A549 (cell line): ENCODE measurements at regions not wholly inside any gene's neighbourhood (a gene's known extent, or its start where the extent isn't known, plus 50 kb on each side); places are given as distances from the start of the nearest gene placed in this dataset.

ENCODE experiments used
- ATAC-seq, 2 experiments: fragments of 200-7000 bp in 1 of 2; fragments of >200 bp in 1 of 2; cut with Nextera tagmentation in 1 of 2; cut with Tn5 transposase in 1 of 2; 3 replicates each; pipeline versions ENCODE4 v1.8.0 to v1.9.1; 2018 to 2020; ENCODE audit warnings: mild to moderate bottlenecking in 1 of 2, moderate library complexity in 1 of 2
- CTCF ChIA-PET: fragments of 300-600 bp; sonication (Branson Sonifier 250); formaldehyde crosslinking; extraction: SDS; loops from one replicate; lab custom pipeline; 2021; ENCODE audit warnings: antibody characterized with exemption, inconsistent platforms; lab: Yijun Ruan, JAX
- POLR2A ChIA-PET: fragments of 350-600 bp; formaldehyde crosslinking; extraction: SDS; loops from one replicate; lab custom pipeline; 2021; ENCODE audit warnings: antibody characterized with exemption, inconsistent platforms; lab: Yijun Ruan, JAX
- DNase-seq, 2 experiments: peaks; one replicate each; pipeline versions ENCODE4 v3.0.0 to v3.0.0-alpha.2; 2011 to 2016; ENCODE audit warnings: low read depth in 1 of 2, low spot score in 1 of 2
- FAIRE-seq: peaks from 2 replicates; lab custom pipeline; 2011; peaks lifted over from hg19 to GRCh38; lab: Jason Lieb, UNC
- H3K27ac ChIP-seq, 2 experiments: fragments of >200 bp; sonication (Bioruptor Twin); formaldehyde crosslinking; 3 replicates each; pipeline ENCODE4 v1.5.1; 2016 to 2017
- H3K4me1 ChIP-seq: fragments of >200 bp; sonication (Bioruptor Twin); formaldehyde crosslinking; 3 replicates; pipeline ENCODE4 v1.6.1; 2016
- H3K4me2 ChIP-seq: fragments of >200 bp; sonication (Bioruptor Twin); formaldehyde crosslinking; 3 replicates; pipeline ENCODE4 v1.6.1; 2016
- H3K4me3 ChIP-seq: fragments of >200 bp; sonication (Bioruptor Twin); formaldehyde crosslinking; 3 replicates; pipeline ENCODE4 v1.5.1; 2016
- H3K9me3 ChIP-seq: fragments of >200 bp; sonication (Bioruptor Twin); formaldehyde crosslinking; 3 replicates; pipeline ENCODE4 v1.6.1; 2016
- ATOH8 ChIP-seq: fragments of 250-450 bp; sonication (Bioruptor Pico); IDR thresholded peaks from 2 replicates; pipeline ENCODE4 v1.5.0; 2020; ENCODE audit warnings: low read depth, mild to moderate bottlenecking, moderate library complexity
- CBX2 ChIP-seq: fragments of 200-600 bp; sonication (generic); IDR thresholded peaks from 2 replicates; pipeline ENCODE4 v1.6.1; 2016; ENCODE audit warnings: low read depth, mild to moderate bottlenecking, borderline replicate concordance
- CBX8 ChIP-seq: fragments of 200-600 bp; sonication (generic); IDR thresholded peaks from 2 replicates; pipeline ENCODE4 v1.6.1; 2016
- CEBPB ChIP-seq, 2 experiments: fragments of >200 bp in 1 of 2; sonication (Bioruptor Twin) in 1 of 2; formaldehyde crosslinking in 1 of 2; IDR thresholded peaks; 2 replicates each; pipeline ENCODE4 v1.6.1; 2012 to 2016
- CHD4 ChIP-seq: fragments of 200-600 bp; sonication (generic); IDR thresholded peaks from 2 replicates; pipeline ENCODE4 v1.6.1; 2016; ENCODE audit warnings: antibody characterized with exemption, mild to moderate bottlenecking, borderline replicate concordance
- CTCF ChIP-seq: fragments of >200 bp; sonication (Bioruptor Twin); formaldehyde crosslinking; IDR thresholded peaks from 3 replicates; pipeline ENCODE4 v1.5.1; 2016
- FOSB ChIP-seq: fragments of 250-450 bp; sonication (Bioruptor Pico); IDR thresholded peaks from 2 replicates; pipeline ENCODE4 v1.5.0; 2020; ENCODE audit warnings: mild to moderate bottlenecking, moderate library complexity
- FOSL2 ChIP-seq, 2 experiments: fragments of 450-650 bp in 1 of 2; fragments of >200 bp in 1 of 2; sonication (Bioruptor Twin) in 1 of 2; formaldehyde crosslinking; IDR thresholded peaks; 2 replicates each; pipeline versions ENCODE4 v1.5.0 to v1.6.1; 2016 to 2020; ENCODE audit warnings: mild to moderate bottlenecking in 1 of 2, moderate library complexity in 1 of 2
- GATA3 ChIP-seq: IDR thresholded peaks from 2 replicates; pipeline ENCODE4 v1.6.1; 2012; ENCODE audit warnings: borderline replicate concordance
- HDAC2 ChIP-seq: fragments of 200-600 bp; sonication (generic); IDR thresholded peaks from 2 replicates; pipeline ENCODE4 v1.6.1; 2016
- HOXB5 ChIP-seq: fragments of 250-450 bp; sonication (Bioruptor Pico); IDR thresholded peaks from 2 replicates; pipeline ENCODE4 v1.5.0; 2020; ENCODE audit warnings: mild to moderate bottlenecking, moderate library complexity
- JUNB ChIP-seq: fragments of >200 bp; sonication (Bioruptor Twin); formaldehyde crosslinking; IDR thresholded peaks from 2 replicates; pipeline ENCODE4 v1.6.1; 2016
- KDM5A ChIP-seq: fragments of 200-600 bp; sonication (generic); IDR thresholded peaks from 2 replicates; pipeline ENCODE4 v1.6.1; 2016; ENCODE audit warnings: antibody characterized with exemption, mild to moderate bottlenecking
- MYC ChIP-seq: IDR thresholded peaks from 2 replicates; pipeline ENCODE4 v1.6.1; 2012; ENCODE audit warnings: mild to moderate bottlenecking, inconsistent platforms, low read length, improper control_type of control experiment, borderline replicate concordance
- NPAS2 ChIP-seq: fragments of 250-450 bp; sonication (Bioruptor Pico); IDR thresholded peaks from 2 replicates; pipeline ENCODE4 v1.8.0; 2022; ENCODE audit warnings: mild to moderate bottlenecking, moderate library complexity, borderline replicate concordance
- POLR2AphosphoS2 ChIP-seq: conservative IDR thresholded peaks from 2 replicates; pipeline ENCODE4 v1.6.1; 2012; ENCODE audit warnings: low read length, improper control_type of control experiment, inconsistent platforms
- REST ChIP-seq: fragments of 200-600 bp; sonication (generic); IDR thresholded peaks from 2 replicates; pipeline ENCODE4 v1.6.1; 2016; ENCODE audit warnings: antibody characterized with exemption, mild to moderate bottlenecking, moderate library complexity
- RFX5 ChIP-seq: fragments of 450-650 bp; IDR thresholded peaks from 2 replicates; pipeline ENCODE4 v1.7.1; 2014; ENCODE audit warnings: antibody characterized with exemption, mild to moderate bottlenecking, moderate library complexity
- SREBF2 ChIP-seq: fragments of 450-650 bp; IDR thresholded peaks from 2 replicates; pipeline ENCODE4 v1.6.1; 2014; ENCODE audit warnings: mild to moderate bottlenecking, moderate library complexity
- TFCP2L1 ChIP-seq: fragments of 250-450 bp; sonication (Bioruptor Pico); IDR thresholded peaks from 2 replicates; pipeline ENCODE4 v1.5.0; 2021; ENCODE audit warnings: mild to moderate bottlenecking
- USF2 ChIP-seq: fragments of 450-650 bp; IDR thresholded peaks from 2 replicates; pipeline ENCODE4 v1.6.1; 2014; ENCODE audit warnings: antibody characterized with exemption
- ZC3H11A ChIP-seq: fragments of 450-650 bp; IDR thresholded peaks from 2 replicates; pipeline ENCODE4 v1.6.1; 2014; ENCODE audit warnings: antibody characterized with exemption, mild to moderate bottlenecking
- ZFP36 ChIP-seq: fragments of 450-650 bp; IDR thresholded peaks from 2 replicates; pipeline ENCODE4 v1.6.1; 2014; ENCODE audit warnings: borderline replicate concordance; ENCODE audit not compliant: partially characterized antibody
- WGBS: methylation state at CpG from one replicate; pipeline ENCODE4 v1.1.6; 2017; ENCODE audit errors: missing lambda C conversion rate; 5-methylcytosine and 5-hydroxymethylcytosine counted together
- TF ChIP-seq, protein P1 (sequence below): fragments of >200 bp; sonication (Bioruptor Twin); formaldehyde crosslinking; IDR thresholded peaks from 2 replicates; pipeline ENCODE4 v1.6.1; 2016
- TF ChIP-seq, protein P2 (sequence below): fragments of 150-350 bp; IDR thresholded peaks from 2 replicates; pipeline ENCODE4 v1.6.1; 2014; ENCODE audit warnings: low read depth, mild to moderate bottlenecking, low read length

- no peak for DNase-seq
- H3K27ac ChIP-seq = no peak overlapping the region
- H3K9me3 ChIP-seq = no peaks in the 10 kb centered on the region
- ChIA-PET CTCF (interaction anchor here (1.4 kb wide), 1 partner anchor 20 kb away, joined by 3 read pairs; no protein-coding TSS in a partner anchor), POLR2A (no interaction called here)
- 84% methylated on average over 15 of the region's 16 CpGs for WGBS
- H3K4me2 ChIP-seq = no peak overlapping the region
- no peak overlapping the region for H3K4me3 ChIP-seq
- ATAC-seq = no peak
- no peaks in the 10 kb centered on the region for H3K4me1 ChIP-seq
- TF ChIP-seq HDAC2 (no peak), MYC (no peak), USF2 (no peak), KDM5A (no peak), RFX5 (no peak), CTCF (no peak)
- TF ChIP-seq, protein P1, sequence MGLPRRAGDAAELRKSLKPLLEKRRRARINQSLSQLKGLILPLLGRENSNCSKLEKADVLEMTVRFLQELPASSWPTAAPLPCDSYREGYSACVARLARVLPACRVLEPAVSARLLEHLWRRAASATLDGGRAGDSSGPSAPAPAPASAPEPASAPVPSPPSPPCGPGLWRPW = no peak
- no peak for FAIRE-seq
These were observed 510.2 kb upstream of the KLF6 start for GRCh38 chr10:4294996-4295792.

- ChIA-PET CTCF (no interaction called here), POLR2A (no interaction called here)
- ATAC-seq (no peak), DNase-seq (no peak), FAIRE-seq (no peak)
- Histone ChIP-seq H3K9me3 (no peaks in the 10 kb centered on the region), H3K4me2 (no peak overlapping the region), H3K4me3 (no peak overlapping the region), H3K27ac (no peak overlapping the region), H3K4me1 (no peaks in the 10 kb centered on the region)
- WGBS = 72% methylated on average over 5 of the region's 5 CpGs
- TF ChIP-seq, protein P2, sequence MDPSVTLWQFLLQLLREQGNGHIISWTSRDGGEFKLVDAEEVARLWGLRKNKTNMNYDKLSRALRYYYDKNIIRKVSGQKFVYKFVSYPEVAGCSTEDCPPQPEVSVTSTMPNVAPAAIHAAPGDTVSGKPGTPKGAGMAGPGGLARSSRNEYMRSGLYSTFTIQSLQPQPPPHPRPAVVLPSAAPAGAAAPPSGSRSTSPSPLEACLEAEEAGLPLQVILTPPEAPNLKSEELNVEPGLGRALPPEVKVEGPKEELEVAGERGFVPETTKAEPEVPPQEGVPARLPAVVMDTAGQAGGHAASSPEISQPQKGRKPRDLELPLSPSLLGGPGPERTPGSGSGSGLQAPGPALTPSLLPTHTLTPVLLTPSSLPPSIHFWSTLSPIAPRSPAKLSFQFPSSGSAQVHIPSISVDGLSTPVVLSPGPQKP = no peak
- TF ChIP-seq RFX5 (no peak), HOXB5 (CRISPR knock-in tag) (no peak), CHD4 (no peak), FOSB (CRISPR knock-in tag) (no peak), POLR2AphosphoS2 (no peak), JUNB (no peak)
These were observed 509.3 kb upstream of the KLF6 start for GRCh38 chr10:4294271-4294670.

- H3K4me2 ChIP-seq = no peak overlapping the region
- CTCF ChIA-PET = no interaction called here
- POLR2A ChIA-PET = no interaction called here
- TF ChIP-seq REST (no peak), HOXB5 (CRISPR knock-in tag) (no peak), NPAS2 (no peak), CBX8 (no peak), TFCP2L1 (CRISPR knock-in tag) (no peak), ZC3H11A (no peak), SREBF2 (no peak), CEBPB (IDR thresholded peaks at IDR 0.05) (no peak), ZFP36 (no peak), GATA3 (no peak), ATOH8 (CRISPR knock-in tag) (no peak), FOSL2 (IDR thresholded peaks at IDR 0.05) (no peak), FOSL2 (CRISPR knock-in tag; IDR thresholded peaks at IDR 0.05) (no peak), CBX2 (no peak)
These were observed 507.0 kb upstream of the KLF6 start for GRCh38 chr10:4291990-4292389.

More at GRCh38 chr10:4291990-4292389, 507.0 kb upstream of the KLF6 start:
- no peak overlapping the region for H3K27ac ChIP-seq
- no peaks in the 10 kb centered on the region for H3K4me1 ChIP-seq
- DNase-seq (no peak), FAIRE-seq (no peak), ATAC-seq (no peak)
- H3K4me3 ChIP-seq = no peak overlapping the region
- no peaks in the 10 kb centered on the region for H3K9me3 ChIP-seq
- WGBS = 74% methylated on average over 6 of the region's 6 CpGs
